Endothelial cell (in vitro differentiated cells): ENCODE measurements at regions not wholly inside any gene's neighbourhood (a gene's known extent, or its start where the extent isn't known, plus 50 kb on each side); places are given as distances from the start of the nearest gene placed in this dataset.

ENCODE experiments used
- DNase-seq: peaks from one replicate; pipeline ENCODE4 v3.0.0; 2021; ENCODE audit warnings: low spot score
- H3K27ac Mint-ChIP-seq: one replicate; pipeline ENCODE4 v1.8.0; 2021; ENCODE audit warnings: mixed read lengths, inconsistent platforms; ENCODE audit not compliant: unreplicated experiment
- H3K27me3 Mint-ChIP-seq: one replicate; pipeline ENCODE4 v1.8.0; 2021; ENCODE audit warnings: mild to moderate bottlenecking, moderate library complexity, mixed read lengths, inconsistent platforms; ENCODE audit not compliant: unreplicated experiment
- H3K36me3 Mint-ChIP-seq: one replicate; pipeline ENCODE4 v1.8.0; 2021; ENCODE audit warnings: mild to moderate bottlenecking, low read depth, mixed read lengths, inconsistent platforms; ENCODE audit not compliant: unreplicated experiment
- H3K4me1 Mint-ChIP-seq: one replicate; pipeline ENCODE4 v1.8.0; 2021; ENCODE audit warnings: mild to moderate bottlenecking, mixed read lengths, inconsistent platforms; ENCODE audit not compliant: unreplicated experiment
- H3K4me3 Mint-ChIP-seq: one replicate; pipeline ENCODE4 v1.8.0; 2021; ENCODE audit warnings: mild to moderate bottlenecking, mixed read lengths, inconsistent platforms; ENCODE audit not compliant: unreplicated experiment
- H3K9me3 Mint-ChIP-seq: one replicate; pipeline ENCODE4 v1.8.0; 2021; ENCODE audit warnings: mixed read lengths, inconsistent platforms; ENCODE audit not compliant: unreplicated experiment
- TF ChIP-seq, protein P1 (sequence below): fragments of 200-600 bp; sonication (generic); IDR thresholded peaks from one replicate; pipeline ENCODE4 v1.5.0; 2021; ENCODE audit warnings: antibody characterized with exemption; ENCODE audit not compliant: unreplicated experiment

DNA sequence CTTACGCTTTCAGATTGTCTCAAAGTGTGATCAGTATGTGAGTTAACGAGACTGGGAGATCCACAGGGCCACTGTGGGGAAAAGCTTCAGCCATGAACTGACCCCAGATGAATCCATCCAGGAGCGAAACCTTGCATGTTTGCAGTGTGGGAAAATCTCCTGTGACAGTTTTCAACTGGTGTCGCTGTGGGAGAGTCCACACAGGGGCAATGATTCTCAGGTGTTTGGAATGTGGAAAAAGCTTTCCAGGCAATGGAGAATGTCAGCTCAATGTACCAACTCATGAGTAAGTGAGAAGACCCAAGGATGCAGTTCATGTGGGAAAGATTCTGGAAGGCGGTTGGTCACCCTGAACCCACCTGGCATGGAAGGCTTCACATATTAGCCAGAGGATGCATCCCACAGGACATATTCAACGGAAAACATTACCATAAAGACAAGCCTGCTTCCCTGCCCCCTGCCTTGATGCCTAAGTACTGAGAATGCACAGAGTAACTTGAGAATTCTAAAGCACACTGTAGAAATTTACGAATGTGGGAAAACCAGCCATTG lies 204.1 kb upstream of the BMPER start:
- no peak for DNase-seq
- peaks cover 6% of the 10 kb centered on the region for H3K27me3 Mint-ChIP-seq

DNA sequence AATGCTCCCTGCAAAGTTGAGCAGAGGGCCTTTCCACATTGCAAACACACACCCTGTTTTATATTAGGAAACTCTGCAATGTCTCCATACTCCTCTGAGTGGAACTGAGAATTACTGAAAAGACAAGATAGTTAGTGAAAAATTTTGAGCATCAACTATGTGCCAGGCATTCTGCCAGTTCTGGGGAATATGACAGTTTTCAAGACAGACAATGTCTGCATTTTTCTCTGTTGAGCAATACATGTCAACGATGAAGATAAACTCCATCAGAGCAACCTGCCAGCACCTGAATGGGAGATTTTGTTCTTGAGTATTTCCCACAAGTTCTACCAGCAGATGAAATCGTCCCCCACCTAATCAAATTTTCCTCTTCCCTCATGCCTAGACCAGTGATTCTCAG lies 203.4 kb upstream of the BMPER start:
- peaks cover 21% of the 10 kb centered on the region for H3K4me1 Mint-ChIP-seq
- H3K27me3 Mint-ChIP-seq = peaks cover 6% of the 10 kb centered on the region
- TF ChIP-seq, protein P1, sequence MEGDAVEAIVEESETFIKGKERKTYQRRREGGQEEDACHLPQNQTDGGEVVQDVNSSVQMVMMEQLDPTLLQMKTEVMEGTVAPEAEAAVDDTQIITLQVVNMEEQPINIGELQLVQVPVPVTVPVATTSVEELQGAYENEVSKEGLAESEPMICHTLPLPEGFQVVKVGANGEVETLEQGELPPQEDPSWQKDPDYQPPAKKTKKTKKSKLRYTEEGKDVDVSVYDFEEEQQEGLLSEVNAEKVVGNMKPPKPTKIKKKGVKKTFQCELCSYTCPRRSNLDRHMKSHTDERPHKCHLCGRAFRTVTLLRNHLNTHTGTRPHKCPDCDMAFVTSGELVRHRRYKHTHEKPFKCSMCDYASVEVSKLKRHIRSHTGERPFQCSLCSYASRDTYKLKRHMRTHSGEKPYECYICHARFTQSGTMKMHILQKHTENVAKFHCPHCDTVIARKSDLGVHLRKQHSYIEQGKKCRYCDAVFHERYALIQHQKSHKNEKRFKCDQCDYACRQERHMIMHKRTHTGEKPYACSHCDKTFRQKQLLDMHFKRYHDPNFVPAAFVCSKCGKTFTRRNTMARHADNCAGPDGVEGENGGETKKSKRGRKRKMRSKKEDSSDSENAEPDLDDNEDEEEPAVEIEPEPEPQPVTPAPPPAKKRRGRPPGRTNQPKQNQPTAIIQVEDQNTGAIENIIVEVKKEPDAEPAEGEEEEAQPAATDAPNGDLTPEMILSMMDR = no peak
- H3K9me3 Mint-ChIP-seq = no peaks in the 10 kb centered on the region
- H3K4me3 Mint-ChIP-seq = no peak overlapping the region
- no peak overlapping the region for H3K27ac Mint-ChIP-seq
- H3K36me3 Mint-ChIP-seq = peaks cover 32% of the 10 kb centered on the region
- DNase-seq = no peak

More for the DNA sequence above, 204.1 kb upstream of the BMPER start:
- Mint-ChIP-seq H3K4me3 (no peak overlapping the region), H3K9me3 (no peaks in the 10 kb centered on the region), H3K27ac (no peak overlapping the region), H3K4me1 (peaks cover 18% of the 10 kb centered on the region), H3K36me3 (peaks cover 32% of the 10 kb centered on the region)
- TF ChIP-seq, protein P1 = no peak

DNA sequence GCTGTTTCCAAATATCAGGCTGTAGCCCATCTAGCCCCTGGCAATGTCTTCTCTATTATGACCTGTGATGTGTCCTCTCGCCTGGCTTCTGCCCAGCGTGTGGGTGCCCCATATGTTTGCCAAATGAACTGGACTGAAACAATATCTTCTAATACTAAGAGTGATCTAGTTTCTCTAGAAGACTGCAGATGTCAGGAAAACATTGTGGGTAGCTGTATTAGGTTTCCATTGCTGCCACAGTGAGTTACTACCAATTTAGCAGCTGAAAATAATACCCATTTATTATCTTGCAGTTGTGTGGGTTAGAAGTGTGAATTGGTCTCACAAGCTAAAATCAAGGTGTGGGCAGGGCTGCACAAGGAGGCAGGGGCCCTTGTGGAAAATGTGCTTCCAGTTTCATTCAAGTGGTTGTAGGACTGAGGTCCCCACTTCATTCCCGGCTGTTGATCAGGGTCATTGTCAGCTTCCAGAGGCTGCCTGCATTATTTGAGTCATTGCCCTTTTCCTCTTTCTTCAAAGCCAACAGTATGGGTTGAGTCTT lies 202.8 kb upstream of the BMPER start:
- Mint-ChIP-seq H3K36me3 (peaks cover 32% of the 10 kb centered on the region), H3K4me1 (peaks cover 28% of the 10 kb centered on the region), H3K9me3 (no peaks in the 10 kb centered on the region), H3K4me3 (no peak overlapping the region), H3K27ac (no peak overlapping the region), H3K27me3 (peaks cover 6% of the 10 kb centered on the region)
- TF ChIP-seq, protein P1 = no peak
- DNase-seq = no peak

DNA sequence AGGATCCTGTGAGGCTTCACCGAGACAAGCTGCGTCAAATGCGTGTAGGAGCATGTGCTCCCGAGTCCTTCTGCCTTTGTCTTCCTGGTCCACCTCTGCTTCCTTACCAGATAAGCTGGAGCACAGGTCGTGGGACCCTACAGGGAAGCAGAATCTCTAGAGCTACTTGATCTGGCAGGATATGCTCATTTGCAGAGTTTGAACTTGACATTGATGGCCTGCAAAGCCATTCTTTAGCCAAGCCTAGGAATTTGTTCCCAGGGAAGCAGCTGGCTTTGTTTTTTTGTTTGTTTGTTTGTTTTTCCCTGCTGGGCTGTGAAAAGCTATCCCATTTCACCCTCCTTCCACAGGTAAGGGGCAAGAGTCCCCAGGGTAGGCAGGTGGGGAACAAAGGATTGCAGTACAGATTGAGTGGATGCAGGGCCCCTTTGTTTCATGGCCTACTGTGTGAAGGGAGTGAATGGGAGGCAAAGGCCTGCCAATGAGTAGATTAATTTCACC lies 200.0 kb upstream of the BMPER start:
- Mint-ChIP-seq H3K4me3 (no peak overlapping the region), H3K36me3 (peaks cover 23% of the 10 kb centered on the region), H3K27me3 (peaks cover 3% of the 10 kb centered on the region), H3K4me1 (peaks cover 26% of the 10 kb centered on the region), H3K9me3 (no peaks in the 10 kb centered on the region), H3K27ac (no peak overlapping the region)
- TF ChIP-seq, protein P1 = no peak
- DNase-seq = no peak

DNA sequence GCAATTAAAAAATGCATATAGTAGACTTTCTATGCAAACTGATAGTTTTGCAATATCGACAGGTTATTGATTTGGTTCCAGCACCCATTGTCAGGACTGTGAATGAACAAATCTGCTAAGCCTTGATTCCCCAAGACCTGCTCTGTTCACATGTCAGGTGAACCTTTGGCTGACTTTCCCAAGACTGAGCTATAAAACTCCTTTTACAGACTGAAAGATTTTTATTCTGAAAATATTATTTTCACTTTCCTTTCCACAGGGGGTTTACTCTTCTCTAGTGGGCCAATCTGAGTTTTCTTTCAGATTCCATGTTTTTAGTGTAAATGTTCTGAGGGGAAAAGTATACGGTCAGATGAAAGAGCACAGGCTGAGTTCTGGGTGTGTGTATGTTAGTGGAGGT lies 199.2 kb upstream of the BMPER start:
- peaks cover 16% of the 10 kb centered on the region for H3K36me3 Mint-ChIP-seq
- no peak overlapping the region for H3K4me3 Mint-ChIP-seq
- no peak overlapping the region for H3K27ac Mint-ChIP-seq
- peaks cover 25% of the 10 kb centered on the region for H3K4me1 Mint-ChIP-seq
- H3K9me3 Mint-ChIP-seq = no peaks in the 10 kb centered on the region
- peaks cover 3% of the 10 kb centered on the region for H3K27me3 Mint-ChIP-seq
- TF ChIP-seq, protein P1 = no peak
- DNase-seq = no peak
